Ishikawa (cell line): ENCODE measurements at regions not wholly inside any gene's neighbourhood (a gene's known extent, or its start where the extent isn't known, plus 50 kb on each side); places are given as distances from the start of the nearest gene placed in this dataset.

Experiments used
- CEBPB ChIP-seq: IDR thresholded peaks from 2 replicates; pipeline ENCODE4 v1.6.1; 2012
- CREB1 ChIP-seq: IDR thresholded peaks from 2 replicates; pipeline ENCODE4 v1.6.1; 2012; ENCODE audit warnings: low read depth
- EGR1 ChIP-seq: IDR thresholded peaks from 2 replicates; pipeline ENCODE4 v1.6.1; 2012
- EP300 ChIP-seq: IDR thresholded peaks from 2 replicates; pipeline ENCODE4 v1.6.1; 2012; ENCODE audit warnings: borderline replicate concordance
- FOXM1 ChIP-seq: IDR thresholded peaks from 2 replicates; pipeline ENCODE4 v1.6.1; 2012; ENCODE audit warnings: low read depth, borderline replicate concordance
- NFIC ChIP-seq: IDR thresholded peaks from 2 replicates; pipeline ENCODE4 v1.6.1; 2012
- RAD21 ChIP-seq: IDR thresholded peaks from 2 replicates; pipeline ENCODE4 v1.6.1; 2012; ENCODE audit warnings: low read depth
- REST ChIP-seq: IDR thresholded peaks from 2 replicates; pipeline ENCODE4 v1.6.1; 2012; ENCODE audit warnings: low read depth, mild to moderate bottlenecking
- TAF1 ChIP-seq: IDR thresholded peaks from 2 replicates; pipeline ENCODE4 v1.6.1; 2012; ENCODE audit warnings: low read depth, mild to moderate bottlenecking
- TCF12 ChIP-seq: IDR thresholded peaks from 2 replicates; pipeline ENCODE4 v1.6.1; 2012; ENCODE audit warnings: low read depth
- TEAD4 ChIP-seq: IDR thresholded peaks from 2 replicates; pipeline ENCODE4 v1.6.1; 2012
- USF1 ChIP-seq: IDR thresholded peaks from 2 replicates; pipeline ENCODE4 v1.6.1; 2012
- YY1 ChIP-seq: IDR thresholded peaks from 2 replicates; pipeline ENCODE4 v1.6.1; 2012; ENCODE audit warnings: low read depth
- ZBTB7A ChIP-seq: IDR thresholded peaks from 2 replicates; pipeline ENCODE4 v1.6.1; 2012; ENCODE audit warnings: low read depth
- TF ChIP-seq, protein P1 (sequence below): IDR thresholded peaks from 2 replicates; pipeline ENCODE4 v1.6.1; 2012

- TF ChIP-seq REST: no peak
- no peak for TF ChIP-seq EP300
- TF ChIP-seq RAD21: no peak
- TF ChIP-seq TEAD4: no peak
- TF ChIP-seq, protein P1, sequence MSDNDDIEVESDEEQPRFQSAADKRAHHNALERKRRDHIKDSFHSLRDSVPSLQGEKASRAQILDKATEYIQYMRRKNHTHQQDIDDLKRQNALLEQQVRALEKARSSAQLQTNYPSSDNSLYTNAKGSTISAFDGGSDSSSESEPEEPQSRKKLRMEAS: no peak
Observed at GRCh38 chr12:108419949-108420348, 80.8 kb upstream of the CMKLR1 start.

DNA sequence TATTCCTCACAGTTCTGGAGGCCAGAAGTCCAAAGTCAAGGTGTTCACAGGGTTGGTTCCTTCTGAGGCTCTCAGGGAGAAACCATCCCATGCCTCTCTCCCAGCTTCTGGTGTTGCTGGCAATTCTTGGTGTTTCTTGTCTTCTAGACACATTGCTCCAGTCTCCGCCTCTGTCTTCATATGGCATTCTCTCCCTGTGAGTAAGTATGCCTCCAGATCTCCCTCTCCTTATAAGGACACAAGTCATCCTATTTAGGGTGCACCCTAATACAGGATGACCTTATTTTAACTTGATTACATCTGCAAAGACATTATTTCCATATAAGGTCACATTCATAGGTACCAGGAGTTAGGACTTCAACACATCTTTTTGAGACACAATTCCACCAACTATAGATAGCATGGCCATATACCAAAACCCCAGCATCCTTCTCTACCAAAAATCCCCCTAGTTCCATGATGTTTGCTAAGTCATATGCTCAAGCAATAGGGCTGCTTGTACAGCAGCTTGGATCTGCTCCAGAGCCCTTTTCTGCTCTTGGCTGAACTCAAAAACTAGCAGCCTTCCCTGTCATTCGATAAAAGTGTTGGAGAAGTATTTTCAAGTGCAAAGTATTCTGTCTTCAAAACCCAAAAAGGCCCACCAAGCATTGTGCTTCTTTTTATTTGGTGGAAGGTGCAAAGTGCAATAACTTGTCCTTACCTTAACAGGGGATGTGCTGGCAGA lies 79.2 kb upstream of the CMKLR1 start:
- TF ChIP-seq USF1: no peak
- TF ChIP-seq EP300: no peak
- TF ChIP-seq FOXM1: no peak
- no peak for TF ChIP-seq NFIC
- no peak for TF ChIP-seq RAD21
- no peak for TF ChIP-seq ZBTB7A
- no peak for TF ChIP-seq CREB1
- no peak for TF ChIP-seq TEAD4
- no peak for TF ChIP-seq CEBPB
- TF ChIP-seq TCF12: no peak

GRCh38 chr12:108414021-108414420 lies 74.9 kb upstream of the CMKLR1 start:
- TF ChIP-seq FOXM1: no peak
- TF ChIP-seq ZBTB7A: no peak
- TF ChIP-seq YY1: no peak
- TF ChIP-seq EP300: no peak
- no peak for TF ChIP-seq RAD21
- TF ChIP-seq NFIC: no peak
- no peak for TF ChIP-seq USF1
- no peak for TF ChIP-seq REST
- TF ChIP-seq TEAD4: no peak
- TF ChIP-seq EGR1: no peak
- TF ChIP-seq CREB1: no peak
- TF ChIP-seq, protein P1: no peak
- no peak for TF ChIP-seq CEBPB
- TF ChIP-seq TAF1: no peak
- TF ChIP-seq TCF12: no peak

DNA sequence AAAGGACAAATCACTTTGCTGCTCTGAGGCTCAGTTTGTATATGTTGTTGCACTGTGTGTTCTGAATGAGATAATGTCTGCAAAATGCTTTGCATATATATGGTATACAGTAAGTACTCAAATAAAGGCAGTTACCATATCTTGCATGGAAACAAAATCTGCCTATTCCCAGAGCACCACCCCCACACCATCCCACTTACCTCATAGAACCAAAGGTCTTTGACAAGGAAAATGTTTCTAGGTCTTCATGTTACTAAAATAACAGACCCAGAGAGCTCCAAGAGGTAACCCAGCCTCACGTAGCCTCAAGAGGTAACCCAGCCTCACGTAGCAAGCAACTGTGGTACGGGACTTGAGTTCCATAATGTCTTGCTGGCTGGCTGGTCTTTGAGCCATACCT lies 71.6 kb upstream of the CMKLR1 start:
- TF ChIP-seq, protein P1: no peak
- TF ChIP-seq TAF1 (no peak), EGR1 (no peak), FOXM1 (no peak)

GRCh38 chr12:108409481-108409880 lies 70.4 kb upstream of the CMKLR1 start:
- TF ChIP-seq NFIC (no peak), CEBPB (no peak), FOXM1 (no peak), USF1 (no peak), CREB1 (no peak), ZBTB7A (no peak), TCF12 (no peak), YY1 (no peak), RAD21 (no peak), EP300 (no peak), TEAD4 (no peak), REST (no peak), TAF1 (no peak), EGR1 (no peak)
- TF ChIP-seq, protein P1: no peak
